K562 (cell line): ENCODE measurements at regions not wholly inside any gene's neighbourhood (a gene's known extent, or its start where the extent isn't known, plus 50 kb on each side); places are given as distances from the start of the nearest gene placed in this dataset.

Source experiments
- ATAC-seq: fragments of 200-7000 bp; cut with Tn5 transposase; 3 replicates; pipeline ENCODE4 v1.9.1; 2020; ENCODE audit warnings: moderate library complexity
- BruUV-seq: library from RNA; stranded (reverse); fragments of 400-500 nt; replicated peaks from 2 replicates; lab custom pipeline; 2021; lab: Mats Ljungman, UMichigan
- CTCF ChIA-PET: fragments of 300-600 bp; formaldehyde crosslinking; extraction: SDS; loops from one replicate; lab custom pipeline; 2021; ENCODE audit warnings: low intra/inter-chr PET ratio; lab: Yijun Ruan, JAX
- POLR2A ChIA-PET: fragments of 300-600, 350-650 bp; sonication (Branson Sonifier 250); formaldehyde crosslinking; extraction: SDS; loops from one replicate; lab custom pipeline; 2021; ENCODE audit warnings: antibody characterized with exemption, inconsistent platforms; lab: Yijun Ruan, JAX
- DNase-seq, 4 experiments: peaks; one replicate each; pipeline versions ENCODE4 v3.0.0 to v3.0.0-alpha.2; 2011 to 2018; ENCODE audit warnings: low spot score in 3 of 4, mixed read lengths in 3 of 4; ENCODE audit errors: extremely low read depth in 1 of 4
- FAIRE-seq: peaks from 2 replicates; lab custom pipeline; 2011; peaks lifted over from hg19 to GRCh38; lab: Jason Lieb, UNC
- H2AFZ ChIP-seq: 2 replicates; pipeline ENCODE4 v1.6.0; 2011; ENCODE audit warnings: low read depth, low read length, control low read depth, inconsistent platforms
- H3K27ac ChIP-seq: fragments of 200-600 bp; 3 replicates; pipeline ENCODE4 v1.8.0; 2011; ENCODE audit warnings: low read depth, mild to moderate bottlenecking, control low read depth, inconsistent platforms, low read length, moderate library complexity, mixed read lengths; ENCODE audit errors: extremely low read depth
- H3K27me3 ChIP-seq, 2 experiments: fragments of 300-600 bp in 1 of 2; 2 replicates in 1 of 2; 3 replicates in 1 of 2; pipeline versions ENCODE4 v1.6.0 to v1.8.0; 2011; ENCODE audit warnings: inconsistent platforms in 2 of 2, low read length in 2 of 2, mild to moderate bottlenecking in 1 of 2, mixed read lengths in 1 of 2, moderate library complexity in 1 of 2; ENCODE audit not compliant: control insufficient read depth in 2 of 2, insufficient read depth in 2 of 2
- H3K36me3 ChIP-seq: fragments of 300-600 bp; 3 replicates; pipeline ENCODE4 v1.8.0; 2011; ENCODE audit warnings: mild to moderate bottlenecking, low read length, inconsistent platforms; ENCODE audit not compliant: control insufficient read depth, insufficient read depth
- H3K4me1 ChIP-seq, 2 experiments: fragments of 200-600 bp in 1 of 2; replicated peaks in 1 of 2; 2 replicates in 1 of 2; 3 replicates in 1 of 2; pipeline versions ENCODE4 v1.5.1 to v1.8.0; 2011; ENCODE audit warnings: inconsistent platforms in 2 of 2, low read length in 2 of 2, mild to moderate bottlenecking in 1 of 2, mixed read lengths in 1 of 2, moderate library complexity in 1 of 2; ENCODE audit not compliant: control insufficient read depth in 2 of 2, insufficient read depth in 2 of 2
- H3K4me2 ChIP-seq: 2 replicates; pipeline ENCODE4 v1.6.1; 2011; ENCODE audit warnings: low read length, control low read depth, inconsistent platforms, mixed read lengths; ENCODE audit not compliant: insufficient read depth
- H3K4me3 ChIP-seq: fragments of 200-600 bp; sonication (generic), shearing (Covaris generic); 2 replicates; pipeline ENCODE4 v1.5.1; 2016; ENCODE audit warnings: control low read depth, inconsistent platforms
- H3K79me2 ChIP-seq: fragments of 200-600 bp; 3 replicates; pipeline ENCODE4 v1.8.0; 2011; ENCODE audit warnings: low read length, inconsistent platforms; ENCODE audit not compliant: control insufficient read depth, insufficient read depth
- H3K9ac ChIP-seq, 2 experiments: 2 replicates each; pipeline versions ENCODE4 v1.6.0 to v1.6.1; 2011; ENCODE audit warnings: low read depth in 2 of 2, low read length in 2 of 2, control low read depth in 1 of 2, inconsistent platforms in 1 of 2, mild to moderate bottlenecking in 1 of 2, mixed read lengths in 1 of 2; ENCODE audit not compliant: insufficient read depth in 1 of 2
- H3K9me1 ChIP-seq: one replicate; pipeline ENCODE4 v1.6.0; 2011; ENCODE audit warnings: inconsistent platforms, mild to moderate bottlenecking, low read length, moderate library complexity; ENCODE audit not compliant: control insufficient read depth, insufficient read depth
- H3K9me3 ChIP-seq: replicated peaks from 2 replicates; pipeline ENCODE4 v1.5.1; 2011; ENCODE audit warnings: low read depth, low read length, inconsistent platforms; ENCODE audit not compliant: control insufficient read depth, insufficient read depth
- H4K20me1 ChIP-seq: replicated peaks from 2 replicates; pipeline ENCODE4 v1.6.1; 2011; ENCODE audit warnings: low read length, inconsistent platforms, mixed read lengths; ENCODE audit not compliant: control insufficient read depth, insufficient read depth
- CEBPG ChIP-seq, 3 experiments: fragments of 200-800 bp in 1 of 3; sonication (Bioruptor generic) in 1 of 3; sonication (generic) in 1 of 3; formaldehyde crosslinking in 1 of 3; IDR thresholded peaks in 2 of 3; conservative IDR thresholded peaks in 1 of 3; 2 replicates each; pipeline versions ENCODE4 v1.6.1 to v1.8.0; 2016 to 2022; ENCODE audit warnings: missing compliant biosample characterization in 2 of 3, missing genetic modification characterization in 2 of 3, mild to moderate bottlenecking in 1 of 3, missing genetic modification reagents in 1 of 3
- EHMT2 ChIP-seq: fragments of 450-650 bp; IDR thresholded peaks from 2 replicates; pipeline ENCODE4 v1.6.1; 2018; ENCODE audit warnings: antibody characterized with exemption
- GTF2E2 ChIP-seq: fragments of 200-800 bp; sonication (Bioruptor generic); IDR thresholded peaks from 2 replicates; pipeline ENCODE4 v1.6.1; 2016; ENCODE audit warnings: missing genetic modification characterization, missing compliant biosample characterization
- HNRNPH1 ChIP-seq: fragments of 200-400 bp; formaldehyde crosslinking; optimal IDR thresholded peaks from 2 replicates; pipeline ENCODE3; 2017; ENCODE audit warnings: low read depth, mild to moderate bottlenecking, low read length, moderate library complexity
- ILK ChIP-seq: fragments of 450-650 bp; IDR thresholded peaks from 2 replicates; pipeline ENCODE4 v1.6.1; 2016; ENCODE audit warnings: missing genetic modification characterization, low read depth, mild to moderate bottlenecking, missing compliant biosample characterization, moderate library complexity, borderline replicate concordance
- MYNN ChIP-seq, 2 experiments: sonication (generic); formaldehyde crosslinking in 1 of 2; IDR thresholded peaks; 2 replicates each; pipeline versions ENCODE4 v1.5.0 to v1.6.1; 2016 to 2020; ENCODE audit warnings: antibody characterized with exemption in 1 of 2, missing genetic modification reagents in 1 of 2
- NFXL1 ChIP-seq: fragments of 450-650 bp; formaldehyde crosslinking; IDR thresholded peaks from 2 replicates; pipeline ENCODE4 v1.4.0; 2021; ENCODE audit warnings: mild to moderate bottlenecking
- PHF21A ChIP-seq: fragments of 450-650 bp; IDR thresholded peaks from 2 replicates; pipeline ENCODE4 v1.6.1; 2017; ENCODE audit warnings: low read depth, borderline replicate concordance
- RBBP5 ChIP-seq: fragments of 200-600 bp; sonication (generic); IDR thresholded peaks from 2 replicates; pipeline ENCODE4 v1.6.1; 2012; ENCODE audit warnings: borderline replicate concordance, mild to moderate bottlenecking, low read length, control low read depth, inconsistent platforms; ENCODE audit not compliant: insufficient read depth, poor library complexity, severe bottlenecking
- SMAD1 ChIP-seq: fragments of 150-350 bp; IDR thresholded peaks from 2 replicates; pipeline ENCODE4 v1.6.1; 2014; ENCODE audit warnings: low read length, low read depth; ENCODE audit not compliant: partially characterized antibody
- SPI1 ChIP-seq: IDR thresholded peaks from 2 replicates; pipeline ENCODE4 v1.6.1; 2011; ENCODE audit warnings: low read depth, low read length, control low read depth, borderline replicate concordance
- TSC22D4 ChIP-seq: fragments of 450-650 bp; IDR thresholded peaks from 2 replicates; pipeline ENCODE4 v1.6.1; 2016; ENCODE audit warnings: missing genetic modification characterization, missing biosample characterization, control low read depth
- ZFX ChIP-seq: sonication (generic); formaldehyde crosslinking; IDR thresholded peaks from 2 replicates; pipeline ENCODE4 v1.8.0; 2022; ENCODE audit warnings: mild to moderate bottlenecking, missing genetic modification reagents, moderate library complexity
- ZNF124 ChIP-seq: sonication (generic); formaldehyde crosslinking; IDR thresholded peaks from 2 replicates; pipeline ENCODE4 v1.8.1; 2022; ENCODE audit warnings: missing genetic modification reagents
- ZNF165 ChIP-seq: fragments of 250-450 bp; sonication (Bioruptor Pico); IDR thresholded peaks from 2 replicates; pipeline ENCODE4 v1.4.0; 2020; ENCODE audit warnings: borderline replicate concordance
- ZNF232 ChIP-seq: sonication (generic); formaldehyde crosslinking; IDR thresholded peaks from 2 replicates; pipeline ENCODE4 v1.8.0; 2022; ENCODE audit warnings: mild to moderate bottlenecking, missing genetic modification reagents
- WGBS: fragments of 100-300 bp; shearing (Covaris generic); methylation state at CpG from one replicate; pipeline ENCODE4 v1.1.6; 2016; ENCODE audit warnings: low coverage, mixed read lengths; ENCODE audit not compliant: insufficient coverage; ENCODE audit errors: missing lambda C conversion rate; 5-methylcytosine and 5-hydroxymethylcytosine counted together
- in situ Hi-C: fragments of 300-500 bp; cut with MboI; formaldehyde crosslinking; loops from 4 replicates; pipeline ENCODE4 v1.15.0; 2018; ENCODE audit warnings: inconsistent platforms, mixed read lengths
- intact Hi-C: fragments of 100-400 bp; cut with micrococcal nuclease; formaldehyde crosslinking; loops from 2 replicates; pipeline ENCODE4 v1.14.2; 2022

- BruUV-seq, result no TSS peak
- Histone ChIP-seq H3K36me3 (no peaks in the 10 kb centered on the region), H3K79me2 (no peaks in the 10 kb centered on the region), H3K27me3 (0 out of 5 replicates have a peak, but pooled peaks cover 0 to 8% of the 10 kb centered on the region in 2 experiments), H3K4me2 (no peak overlapping the region), H3K9me1 (no peaks in the 10 kb centered on the region), H3K27ac (no peak overlapping the region), H3K9me3 (no peaks in the 10 kb centered on the region), H3K9ac (no peak overlapping the region), H3K4me1 (no peaks in the 10 kb centered on the region), H4K20me1 (peaks cover 3% of the 10 kb centered on the region; the same call in 1 of the 2 replicates), H3K4me3 (no peak overlapping the region), H2AFZ (no peak overlapping the region)
- intact Hi-C loops (no loop called here), in situ Hi-C loops (no loop called here)
- DNase-seq (no peak), ATAC-seq (no peak), FAIRE-seq (no peak)
- no peak for TF ChIP-seq NFXL1 (CRISPR knock-in tag)
- TF ChIP-seq ZNF165 (CRISPR knock-in tag), result no peak
- TF ChIP-seq ZFX (CRISPR knock-in tag), result no peak
- no peak for TF ChIP-seq CEBPG (CRISPR knock-in tag; IDR thresholded peaks at IDR 0.05)
- TF ChIP-seq CEBPG (tag; conservative IDR thresholded peaks at IDR 0.05 in 1 of 2, IDR thresholded peaks at IDR 0.05 in 1 of 2), result no peak
- no peak for TF ChIP-seq RBBP5
- no peak for TF ChIP-seq ILK (tag)
- no peak for TF ChIP-seq TSC22D4
- no peak for TF ChIP-seq EHMT2
- TF ChIP-seq ZNF232 (CRISPR knock-in tag), result no peak
- TF ChIP-seq SPI1, result no peak
- TF ChIP-seq GTF2E2, result no peak
- no peak for TF ChIP-seq MYNN (IDR thresholded peaks at IDR 0.05)
- no peak for TF ChIP-seq MYNN (CRISPR knock-in tag; IDR thresholded peaks at IDR 0.05)
- TF ChIP-seq PHF21A, result no peak
- TF ChIP-seq SMAD1, result no peak
- TF ChIP-seq ZNF124 (CRISPR knock-in tag), result no peak
- TF ChIP-seq HNRNPH1, result no peak
- CTCF ChIA-PET, result no interaction called here
- POLR2A ChIA-PET, result no interaction called here
- 4% methylated on average over 1 of the region's 1 CpG for WGBS
Observed at GRCh38 chr1:37167479-37167878, 133.2 kb upstream of the GRIK3 start.
